NCI-H748 (cell line): ENCODE measurements at regions not wholly inside any gene's neighbourhood (a gene's known extent, or its start where the extent isn't known, plus 50 kb on each side); places are given as distances from the start of the nearest gene placed in this dataset.

Source experiments
- DNase-seq: peaks from one replicate; lab custom pipeline; 2025; ENCODE audit not compliant: unreplicated experiment; lab: John Stamatoyannopoulos, UW

GRCh38 chr13:93116809-93117208, 109.8 kb upstream of the GPC6 start:
- peak; percentile 38 for DNase-seq

GRCh38 chr13:93118081-93118615, 108.5 kb upstream of the GPC6 start:
- DNase-seq, result no peak

GRCh38 chr13:93140912-93141311, 85.7 kb upstream of the GPC6 start:
- no peak for DNase-seq

- DNase-seq, result no peak
Measured at GRCh38 chr13:93144031-93144430, 82.6 kb upstream of the GPC6 start.

- DNase-seq, result no peak
Measured at GRCh38 chr13:93145199-93145598, 81.4 kb upstream of the GPC6 start.

- DNase-seq, result no peak
Measured at GRCh38 chr13:93146584-93147297, 79.9 kb upstream of the GPC6 start.

- no peak for DNase-seq
Measured at GRCh38 chr13:93147298-93147645, 79.3 kb upstream of the GPC6 start.

GRCh38 chr13:93147946-93148345, 78.7 kb upstream of the GPC6 start:
- no peak for DNase-seq

- DNase-seq, result no peak
Measured at GRCh38 chr13:93151277-93151676, 75.3 kb upstream of the GPC6 start.

- no peak for DNase-seq
Measured at GRCh38 chr13:93158565-93158964, 68.0 kb upstream of the GPC6 start.

GRCh38 chr13:93169980-93170379, 56.6 kb upstream of the GPC6 start:
- DNase-seq, result no peak

- no peak for DNase-seq
Measured at GRCh38 chr13:93172109-93172508, 54.5 kb upstream of the GPC6 start.

GRCh38 chr13:93173654-93174053, 53.0 kb upstream of the GPC6 start:
- no peak for DNase-seq

GRCh38 chr13:93174260-93174659, 52.3 kb upstream of the GPC6 start:
- no peak for DNase-seq
